NT2/D1 (cell line): ENCODE measurements at regions not wholly inside any gene's neighbourhood (a gene's known extent, or its start where the extent isn't known, plus 50 kb on each side); places are given as distances from the start of the nearest gene placed in this dataset.

Experiments
- DNase-seq: peaks from one replicate; pipeline ENCODE4 v3.0.0-alpha.2; 2011; ENCODE audit warnings: low read depth, low spot score
- H3K27me3 ChIP-seq: 2 replicates; pipeline ENCODE4 v1.6.0; 2011; ENCODE audit warnings: mild to moderate bottlenecking; ENCODE audit not compliant: insufficient read length, insufficient read depth
- H3K36me3 ChIP-seq: 2 replicates; pipeline ENCODE4 v1.6.1; 2011; ENCODE audit warnings: mild to moderate bottlenecking, low read length, mixed read lengths; ENCODE audit not compliant: insufficient read depth, insufficient read length
- H3K4me1 ChIP-seq: 2 replicates; pipeline ENCODE4 v1.5.1; 2011; ENCODE audit not compliant: insufficient read depth, insufficient read length
- H3K4me3 ChIP-seq: 2 replicates; pipeline ENCODE4 v1.5.1; 2011; ENCODE audit warnings: low read depth; ENCODE audit not compliant: insufficient read length
- H3K9ac ChIP-seq: 2 replicates; pipeline ENCODE4 v1.6.0; 2011; ENCODE audit warnings: low read depth; ENCODE audit not compliant: insufficient read length
- H3K9me3 ChIP-seq: 2 replicates; pipeline ENCODE4 v1.5.1; 2011; ENCODE audit warnings: mild to moderate bottlenecking, low read length; ENCODE audit not compliant: insufficient read depth
- SUZ12 ChIP-seq: IDR thresholded peaks from 2 replicates; pipeline ENCODE4 v1.6.1; 2011; ENCODE audit not compliant: insufficient read length, insufficient read depth; ENCODE audit errors: extremely low read depth
- YY1 ChIP-seq: IDR thresholded peaks from 2 replicates; pipeline ENCODE4 v1.6.1; 2011; ENCODE audit not compliant: insufficient read length, insufficient read depth
- ZNF274 ChIP-seq: IDR thresholded peaks from 2 replicates; pipeline ENCODE4 v1.6.1; 2011; ENCODE audit warnings: mild to moderate bottlenecking, low read depth, low read length

DNA sequence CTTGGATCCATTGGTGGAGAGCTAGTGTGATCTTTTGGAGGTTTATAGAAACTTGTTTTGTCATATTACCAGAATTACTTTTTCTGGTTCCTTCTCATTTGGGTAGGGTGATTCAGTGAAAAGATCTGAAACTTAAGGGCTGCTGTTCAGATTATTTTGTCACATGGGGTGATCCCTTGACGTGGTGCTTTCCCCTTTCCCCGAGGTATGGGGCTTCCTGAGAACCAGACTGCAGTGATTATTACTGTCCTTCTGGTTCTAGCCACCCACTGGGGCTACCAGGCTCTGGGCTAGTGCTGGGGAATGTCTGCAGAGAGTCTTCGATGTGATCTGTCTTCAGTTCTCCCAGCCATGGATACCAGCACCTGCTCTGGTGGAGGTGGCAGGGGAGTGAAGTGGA, 1030.0 kb downstream of the GRM8 start:
- H3K9ac ChIP-seq = no peak overlapping the region
- H3K36me3 ChIP-seq = no peaks in the 10 kb centered on the region
- no peaks in the 10 kb centered on the region for H3K9me3 ChIP-seq
- DNase-seq = no peak
- no peaks in the 10 kb centered on the region for H3K4me1 ChIP-seq
- no peak for TF ChIP-seq ZNF274
- TF ChIP-seq YY1 = no peak
- no peaks in the 10 kb centered on the region for H3K27me3 ChIP-seq
- H3K4me3 ChIP-seq = no peak overlapping the region

DNA sequence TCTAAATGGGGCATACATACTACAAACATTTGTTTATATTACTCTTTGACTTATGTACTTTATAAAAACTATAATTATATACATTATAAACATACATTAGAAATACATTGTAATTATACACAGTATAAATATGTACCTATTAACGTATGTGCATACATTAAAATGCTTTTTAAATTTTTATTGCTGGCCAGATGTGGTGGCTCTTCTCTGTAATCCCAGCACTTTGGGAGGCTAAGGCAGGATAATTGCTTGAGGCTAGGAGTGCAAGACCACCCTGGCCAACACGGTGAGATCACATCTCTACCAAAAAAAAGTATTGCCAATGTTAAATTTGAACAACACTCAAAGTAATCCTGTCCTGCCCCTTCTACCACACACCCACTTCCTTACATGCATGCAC, 1037.0 kb downstream of the GRM8 start:
- Histone ChIP-seq H3K36me3 (no peaks in the 10 kb centered on the region), H3K4me1 (no peaks in the 10 kb centered on the region), H3K9me3 (no peaks in the 10 kb centered on the region), H3K9ac (no peak overlapping the region), H3K27me3 (no peaks in the 10 kb centered on the region), H3K4me3 (no peak overlapping the region)
- TF ChIP-seq SUZ12 (no peak), YY1 (no peak), ZNF274 (no peak)
- DNase-seq = no peak

DNA sequence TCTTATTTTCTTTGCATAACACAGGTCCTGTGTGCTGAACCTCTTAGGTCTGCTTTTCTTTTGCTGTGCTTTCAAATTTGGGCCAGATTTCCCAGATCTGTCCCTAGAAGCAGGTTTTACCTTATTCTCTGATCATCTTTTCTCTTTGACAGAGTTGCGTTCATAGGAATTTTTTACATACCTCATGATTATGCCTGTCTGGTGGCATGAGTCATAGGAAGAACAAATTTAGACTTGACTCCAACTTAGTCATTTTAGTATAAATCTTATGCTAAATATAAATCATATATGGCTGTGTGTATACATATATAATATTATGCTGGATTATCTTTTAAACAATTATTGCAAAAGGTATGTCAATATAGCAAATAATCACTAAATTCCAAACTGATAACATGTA, 1038.9 kb downstream of the GRM8 start:
- TF ChIP-seq SUZ12 (no peak), ZNF274 (no peak), YY1 (no peak)
- Histone ChIP-seq H3K27me3 (no peaks in the 10 kb centered on the region), H3K4me3 (no peak overlapping the region), H3K36me3 (no peaks in the 10 kb centered on the region), H3K9me3 (no peaks in the 10 kb centered on the region), H3K4me1 (no peaks in the 10 kb centered on the region), H3K9ac (no peak overlapping the region)
- no peak for DNase-seq

DNA sequence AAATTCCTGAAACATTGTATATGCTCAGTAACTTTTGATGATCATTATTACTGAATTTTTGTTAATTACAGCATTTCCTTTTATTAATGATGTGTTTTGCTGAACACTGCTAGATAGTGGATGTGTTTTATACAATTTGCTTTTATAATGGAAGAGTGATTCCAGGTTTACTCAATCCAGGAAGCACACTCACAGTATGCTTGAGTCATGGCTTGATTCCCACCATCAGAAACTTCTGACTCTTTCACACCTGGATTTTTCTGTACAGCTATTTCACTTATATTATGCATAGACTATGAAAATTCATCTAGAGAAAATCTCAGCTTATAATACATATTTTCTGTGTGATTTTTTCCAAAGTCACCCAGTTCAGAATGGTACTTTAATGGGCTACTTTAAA, 1040.9 kb downstream of the GRM8 start:
- no peak for DNase-seq
- H3K36me3 ChIP-seq = no peaks in the 10 kb centered on the region
- H3K27me3 ChIP-seq = no peaks in the 10 kb centered on the region
- TF ChIP-seq ZNF274 (no peak), SUZ12 (no peak), YY1 (no peak)
- no peaks in the 10 kb centered on the region for H3K9me3 ChIP-seq
- H3K9ac ChIP-seq = no peak overlapping the region
- H3K4me3 ChIP-seq = no peak overlapping the region
- H3K4me1 ChIP-seq = no peaks in the 10 kb centered on the region

DNA sequence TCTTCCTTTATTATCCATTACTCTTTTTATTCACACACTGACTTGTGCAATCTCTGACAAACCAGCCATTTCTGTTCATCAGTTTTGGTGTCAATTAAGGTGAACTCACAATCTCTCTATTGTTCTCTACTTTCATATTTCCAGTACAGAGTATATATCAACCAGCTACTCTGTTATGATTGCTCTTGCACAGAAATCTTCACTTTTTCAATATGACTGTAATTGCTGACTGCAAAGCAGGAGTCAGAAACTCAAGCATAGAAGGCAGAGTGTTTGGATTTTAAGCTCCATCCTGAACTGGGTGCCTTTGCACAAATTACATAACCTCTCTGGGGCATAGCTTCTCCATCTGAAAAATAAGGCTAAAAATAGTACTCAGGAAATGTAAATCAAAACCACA, 1042.0 kb downstream of the GRM8 start:
- no peak overlapping the region for H3K4me3 ChIP-seq
- no peaks in the 10 kb centered on the region for H3K9me3 ChIP-seq
- no peak for DNase-seq
- H3K4me1 ChIP-seq = no peaks in the 10 kb centered on the region
- no peaks in the 10 kb centered on the region for H3K27me3 ChIP-seq
- no peak overlapping the region for H3K9ac ChIP-seq
- H3K36me3 ChIP-seq = no peaks in the 10 kb centered on the region
- TF ChIP-seq YY1 = no peak
- no peak for TF ChIP-seq ZNF274
- TF ChIP-seq SUZ12 = no peak

DNA sequence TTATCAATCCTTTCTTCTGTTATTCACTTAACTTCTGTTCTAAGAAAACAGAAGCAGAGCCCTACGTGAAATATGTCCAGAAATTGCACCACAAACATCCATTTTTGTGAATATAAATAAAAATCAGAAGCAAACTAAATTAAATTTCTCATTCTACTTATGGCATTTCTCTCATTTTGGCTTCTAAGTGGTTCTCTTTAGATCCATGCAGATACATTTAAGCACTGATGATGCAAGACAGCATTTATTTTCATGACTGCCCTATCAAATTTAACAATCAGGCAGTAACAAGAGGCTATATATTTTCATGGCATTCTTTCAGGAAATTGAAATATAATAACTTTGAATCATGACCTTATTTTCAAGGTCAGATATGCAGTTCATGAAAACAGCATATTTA, 1049.6 kb downstream of the GRM8 start:
- H3K4me1 ChIP-seq = no peaks in the 10 kb centered on the region
- DNase-seq = no peak
- H3K4me3 ChIP-seq = no peak overlapping the region
- H3K27me3 ChIP-seq = no peaks in the 10 kb centered on the region
- no peaks in the 10 kb centered on the region for H3K36me3 ChIP-seq
- no peak for TF ChIP-seq ZNF274
- no peak for TF ChIP-seq YY1
- no peak for TF ChIP-seq SUZ12
- no peaks in the 10 kb centered on the region for H3K9me3 ChIP-seq
- no peak overlapping the region for H3K9ac ChIP-seq

DNA sequence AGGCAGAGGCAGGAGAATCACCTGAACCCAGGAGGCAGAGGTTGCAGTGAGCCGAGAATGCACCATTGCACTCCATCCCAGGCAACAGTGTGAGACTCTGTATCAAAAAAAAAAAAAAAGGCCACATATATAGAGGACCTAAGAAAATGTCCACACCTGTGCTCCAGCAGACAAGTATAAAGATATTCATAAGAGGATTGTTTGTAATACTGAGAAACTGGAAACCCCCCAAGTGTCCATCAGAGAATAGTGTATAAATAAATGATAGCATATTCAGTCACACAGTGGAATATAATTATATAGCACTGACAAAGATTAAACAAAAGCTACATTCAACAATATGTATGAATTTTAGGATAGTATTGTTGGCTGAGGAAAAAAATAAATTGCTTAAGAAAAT, 1050.6 kb downstream of the GRM8 start:
- H3K9ac ChIP-seq = no peak overlapping the region
- no peaks in the 10 kb centered on the region for H3K36me3 ChIP-seq
- TF ChIP-seq SUZ12 (no peak), ZNF274 (no peak), YY1 (no peak)
- no peaks in the 10 kb centered on the region for H3K4me1 ChIP-seq
- H3K4me3 ChIP-seq = no peak overlapping the region
- H3K27me3 ChIP-seq = no peaks in the 10 kb centered on the region
- H3K9me3 ChIP-seq = no peaks in the 10 kb centered on the region
- DNase-seq = no peak

DNA sequence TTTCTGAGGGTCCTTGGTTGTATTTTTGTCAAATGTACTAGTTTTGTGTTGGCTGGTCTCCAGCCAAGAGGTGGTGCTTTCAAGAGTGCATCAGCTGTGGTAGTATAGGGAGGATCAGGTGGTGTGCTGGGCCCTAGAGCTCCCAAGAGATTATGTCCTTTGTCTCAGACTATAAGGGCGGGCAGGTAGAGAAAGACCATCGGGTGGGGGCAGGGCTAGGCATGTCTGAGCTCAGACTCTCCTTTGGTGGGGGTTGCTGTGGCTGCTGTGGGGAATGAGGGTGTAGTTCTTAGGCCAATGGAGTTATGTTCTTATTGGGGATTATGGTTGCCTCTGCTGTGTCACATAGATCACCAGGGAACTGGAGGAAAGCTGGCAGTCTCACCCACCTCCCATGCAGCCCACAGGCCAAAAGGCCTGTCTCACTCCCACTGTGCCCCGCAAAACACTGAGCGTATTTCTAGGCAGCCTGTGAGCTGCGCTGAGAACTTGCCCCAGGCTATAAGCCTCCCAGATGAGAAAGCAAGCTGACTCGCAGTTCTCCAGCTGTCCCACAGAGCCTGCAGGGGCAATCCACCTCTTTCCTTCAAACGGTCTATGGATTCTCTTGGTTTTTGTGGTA, 1066.7 kb downstream of the GRM8 start:
- H3K9ac ChIP-seq = no peak overlapping the region
- H3K4me3 ChIP-seq = no peak overlapping the region
- DNase-seq = peak; percentile 48
- no peak for TF ChIP-seq SUZ12
- no peak for TF ChIP-seq ZNF274
- no peak for TF ChIP-seq YY1
- no peaks in the 10 kb centered on the region for H3K27me3 ChIP-seq
- no peaks in the 10 kb centered on the region for H3K4me1 ChIP-seq
- no peaks in the 10 kb centered on the region for H3K36me3 ChIP-seq
- H3K9me3 ChIP-seq = no peaks in the 10 kb centered on the region
